ENCODE measurements at regions not wholly inside any gene's neighbourhood (a gene's known extent, or its start where the extent isn't known, plus 50 kb on each side); places are given as distances from the start of the nearest gene placed in this dataset.

DNA sequence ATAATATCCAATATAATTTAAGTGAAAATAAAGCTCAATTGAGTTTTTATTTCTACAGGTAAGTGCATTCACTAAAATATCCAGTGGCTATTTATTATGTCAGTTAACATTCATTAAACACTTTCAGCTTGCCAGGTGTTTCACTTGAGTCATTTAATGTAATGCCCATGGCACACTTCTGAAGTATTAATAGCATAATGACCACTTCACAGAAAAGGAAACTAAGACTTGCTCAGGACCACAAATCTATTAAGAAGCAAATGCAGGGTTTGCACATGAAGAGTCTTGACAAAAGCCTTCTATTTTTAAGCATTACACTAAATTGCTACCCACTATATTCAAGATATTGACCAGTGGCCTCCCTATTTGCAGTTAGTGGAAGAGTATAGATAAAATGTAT is 612.7 kb downstream of the KCTD8 start:
- ChIA-PET POLR2A (no interaction called here), CTCF (no interaction called here)
- H3K4me1 Mint-ChIP-seq (ENCODE audit: low read depth, unreplicated experiment): peaks cover 6% of the 10 kb centered on the region
- no peak overlapping the region for H3K27ac Mint-ChIP-seq (ENCODE audit: unreplicated experiment)
- Histone ChIP-seq H3K27me3 (replicated peaks; ENCODE audit: control insufficient read depth, insufficient read depth, low read length) (no peaks in the 10 kb centered on the region), H3K9me3 (no peaks in the 10 kb centered on the region), H3K4me3 (ENCODE audit: low read depth, low read length) (no peak overlapping the region), H3K36me3 (ENCODE audit: control insufficient read depth, insufficient read depth, low read length) (no peaks in the 10 kb centered on the region), H3K4me1 (no peaks in the 10 kb centered on the region)
- H3K36me3 Mint-ChIP-seq (ENCODE audit: insufficient read depth, unreplicated experiment): no peaks in the 10 kb centered on the region
- intact Hi-C loops (cut with micrococcal nuclease; ENCODE audit: unreplicated experiment): no loop called here
- no peak overlapping the region for H3K4me3 Mint-ChIP-seq (ENCODE audit: unreplicated experiment)
- TF ChIP-seq, protein P1, sequence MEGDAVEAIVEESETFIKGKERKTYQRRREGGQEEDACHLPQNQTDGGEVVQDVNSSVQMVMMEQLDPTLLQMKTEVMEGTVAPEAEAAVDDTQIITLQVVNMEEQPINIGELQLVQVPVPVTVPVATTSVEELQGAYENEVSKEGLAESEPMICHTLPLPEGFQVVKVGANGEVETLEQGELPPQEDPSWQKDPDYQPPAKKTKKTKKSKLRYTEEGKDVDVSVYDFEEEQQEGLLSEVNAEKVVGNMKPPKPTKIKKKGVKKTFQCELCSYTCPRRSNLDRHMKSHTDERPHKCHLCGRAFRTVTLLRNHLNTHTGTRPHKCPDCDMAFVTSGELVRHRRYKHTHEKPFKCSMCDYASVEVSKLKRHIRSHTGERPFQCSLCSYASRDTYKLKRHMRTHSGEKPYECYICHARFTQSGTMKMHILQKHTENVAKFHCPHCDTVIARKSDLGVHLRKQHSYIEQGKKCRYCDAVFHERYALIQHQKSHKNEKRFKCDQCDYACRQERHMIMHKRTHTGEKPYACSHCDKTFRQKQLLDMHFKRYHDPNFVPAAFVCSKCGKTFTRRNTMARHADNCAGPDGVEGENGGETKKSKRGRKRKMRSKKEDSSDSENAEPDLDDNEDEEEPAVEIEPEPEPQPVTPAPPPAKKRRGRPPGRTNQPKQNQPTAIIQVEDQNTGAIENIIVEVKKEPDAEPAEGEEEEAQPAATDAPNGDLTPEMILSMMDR (IDR thresholded peaks at IDR 0.05; ENCODE audit: insufficient read depth in 1 of 2, low read depth in 1 of 2, low read length in 1 of 2, severe bottlenecking in 1 of 2, unreplicated experiment in 1 of 2): no peak
- no peak for DNase-seq
- no peaks in the 10 kb centered on the region for H3K9me3 Mint-ChIP-seq (ENCODE audit: unreplicated experiment)
- no TSS peak for BruUV-seq (replicated peaks)
- H3K27me3 Mint-ChIP-seq (ENCODE audit: insufficient read depth, unreplicated experiment): no peaks in the 10 kb centered on the region

DNA sequence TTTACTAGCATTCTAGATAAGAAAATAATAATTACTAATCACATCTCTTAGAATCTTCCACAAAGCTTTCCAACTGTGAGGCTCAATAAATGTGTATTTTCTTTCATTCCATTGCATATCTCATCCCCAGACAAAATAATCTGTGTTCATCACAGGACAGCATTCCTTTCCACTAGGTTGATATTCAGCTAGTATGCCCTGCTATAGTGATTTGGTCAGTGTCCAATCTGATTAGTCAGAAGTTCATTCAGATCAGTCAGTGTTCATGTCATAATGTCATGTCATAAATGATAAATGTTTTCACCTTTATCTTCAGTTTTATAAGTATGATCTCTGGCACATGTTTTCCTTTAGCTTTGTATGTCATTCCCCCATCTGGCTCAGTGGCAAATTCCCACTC is 611.4 kb downstream of the KCTD8 start:
- Mint-ChIP-seq H3K4me3 (ENCODE audit: unreplicated experiment) (no peak overlapping the region), H3K27ac (ENCODE audit: unreplicated experiment) (no peak overlapping the region), H3K4me1 (ENCODE audit: low read depth, unreplicated experiment) (peaks cover 6% of the 10 kb centered on the region), H3K9me3 (ENCODE audit: unreplicated experiment) (no peaks in the 10 kb centered on the region), H3K36me3 (ENCODE audit: insufficient read depth, unreplicated experiment) (no peaks in the 10 kb centered on the region), H3K27me3 (ENCODE audit: insufficient read depth, unreplicated experiment) (no peaks in the 10 kb centered on the region)
- ChIA-PET CTCF (no interaction called here), POLR2A (no interaction called here)
- intact Hi-C loops (cut with micrococcal nuclease; ENCODE audit: unreplicated experiment): no loop called here
- DNase-seq: no peak
- no peak overlapping the region for H3K4me3 ChIP-seq (ENCODE audit: low read depth, low read length)
- no peaks in the 10 kb centered on the region for H3K4me1 ChIP-seq
- BruUV-seq (replicated peaks): no TSS peak
- H3K9me3 ChIP-seq: no peaks in the 10 kb centered on the region
- TF ChIP-seq, protein P1 (IDR thresholded peaks at IDR 0.05; ENCODE audit: insufficient read depth in 1 of 2, low read depth in 1 of 2, low read length in 1 of 2, severe bottlenecking in 1 of 2, unreplicated experiment in 1 of 2): no peak
- no peaks in the 10 kb centered on the region for H3K36me3 ChIP-seq (ENCODE audit: control insufficient read depth, insufficient read depth, low read length)
- no peaks in the 10 kb centered on the region for H3K27me3 ChIP-seq (replicated peaks; ENCODE audit: control insufficient read depth, insufficient read depth, low read length)

DNA sequence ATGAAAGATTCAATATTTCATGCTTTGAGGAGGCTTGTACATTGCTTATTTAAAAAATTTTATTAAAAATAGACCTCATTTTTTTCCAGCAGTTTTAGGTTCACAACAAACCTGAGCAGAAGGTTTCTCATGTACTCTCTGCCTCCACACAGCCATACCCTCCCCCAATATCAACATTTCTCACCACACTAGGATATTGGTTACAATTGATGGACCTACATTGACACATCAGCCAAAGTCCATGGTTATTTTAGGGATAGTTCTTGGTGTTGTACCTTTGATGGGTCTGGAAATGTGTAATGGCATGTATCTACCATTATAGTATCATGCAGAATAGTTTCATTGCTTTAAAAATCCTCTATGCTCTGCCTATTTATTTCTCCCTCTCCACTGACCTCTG is 611.0 kb downstream of the KCTD8 start:
- DNase-seq: no peak
- Histone ChIP-seq H3K4me3 (ENCODE audit: low read depth, low read length) (no peak overlapping the region), H3K36me3 (ENCODE audit: control insufficient read depth, insufficient read depth, low read length) (no peaks in the 10 kb centered on the region), H3K9me3 (no peaks in the 10 kb centered on the region), H3K4me1 (no peaks in the 10 kb centered on the region), H3K27me3 (replicated peaks; ENCODE audit: control insufficient read depth, insufficient read depth, low read length) (no peaks in the 10 kb centered on the region)
- CTCF ChIA-PET: no interaction called here
- no TSS peak for BruUV-seq (replicated peaks)
- intact Hi-C loops (cut with micrococcal nuclease; ENCODE audit: unreplicated experiment): no loop called here
- no peak overlapping the region for H3K27ac Mint-ChIP-seq (ENCODE audit: unreplicated experiment)
- POLR2A ChIA-PET: no interaction called here
- no peaks in the 10 kb centered on the region for H3K36me3 Mint-ChIP-seq (ENCODE audit: insufficient read depth, unreplicated experiment)
- H3K4me1 Mint-ChIP-seq (ENCODE audit: low read depth, unreplicated experiment): peaks cover 6% of the 10 kb centered on the region
- H3K4me3 Mint-ChIP-seq (ENCODE audit: unreplicated experiment): no peak overlapping the region
- TF ChIP-seq, protein P1 (IDR thresholded peaks at IDR 0.05; ENCODE audit: insufficient read depth in 1 of 2, low read depth in 1 of 2, low read length in 1 of 2, severe bottlenecking in 1 of 2, unreplicated experiment in 1 of 2): no peak
- H3K27me3 Mint-ChIP-seq (ENCODE audit: insufficient read depth, unreplicated experiment): no peaks in the 10 kb centered on the region
- no peaks in the 10 kb centered on the region for H3K9me3 Mint-ChIP-seq (ENCODE audit: unreplicated experiment)

All from Caco-2 (cell line).